ENCODE measurements at regions not wholly inside any gene's neighbourhood (a gene's known extent, or its start where the extent isn't known, plus 50 kb on each side); places are given as distances from the start of the nearest gene placed in this dataset.

GRCh38 chr5:87653242-87653641 is 240.5 kb upstream of the CCNH start (continued):
- TF ChIP-seq ZNF280A (IDR thresholded peaks at IDR 0.05; ENCODE audit: low read depth, partially characterized antibody) (no peak), ZNF124 (CRISPR knock-in tag; IDR thresholded peaks at IDR 0.05) (no peak)

DNA sequence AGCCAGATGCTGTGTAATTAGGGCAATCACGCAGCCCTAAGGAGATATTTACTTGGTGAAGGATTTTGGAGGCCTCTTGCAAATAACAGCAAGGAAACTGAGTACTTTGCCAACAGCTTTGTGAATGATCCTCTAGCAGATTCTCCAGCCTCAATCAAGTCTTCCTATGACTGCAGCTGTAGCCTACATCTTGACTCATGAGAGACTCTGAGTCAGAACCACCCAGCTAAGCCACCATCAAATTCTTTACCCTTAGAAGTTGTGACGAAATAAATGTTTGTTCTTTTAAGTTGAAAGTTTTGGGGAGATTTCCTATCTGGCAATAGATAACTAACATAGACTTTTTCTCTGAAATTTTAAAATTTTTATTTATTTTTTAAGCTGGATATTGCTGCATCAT is 237.6 kb upstream of the CCNH start:
- no peak for FAIRE-seq
- no TSS peak for BruUV-seq (replicated peaks)
- ChIA-PET CTCF (ENCODE audit: low intra/inter-chr PET ratio) (no interaction called here), POLR2A (no interaction called here)
- no peaks in the 10 kb centered on the region for H3K9me1 ChIP-seq (ENCODE audit: control insufficient read depth, insufficient read depth, low read length)
- no peaks in the 10 kb centered on the region for H4K20me1 ChIP-seq (replicated peaks; ENCODE audit: control insufficient read depth, insufficient read depth, low read length)
- no peaks in the 10 kb centered on the region for H3K27me3 ChIP-seq (ENCODE audit: control insufficient read depth in 2 of 2, insufficient read depth in 2 of 2, low read length in 2 of 2)
- H2AFZ ChIP-seq (ENCODE audit: low read depth, low read length), result no peak overlapping the region
- no peak for DNase-seq (ENCODE audit: extremely low read depth in 1 of 4, low spot score in 3 of 4)
- no peaks in the 10 kb centered on the region for H3K4me1 ChIP-seq (replicated peaks in 1 of 2; ENCODE audit: control insufficient read depth in 2 of 2, insufficient read depth in 2 of 2, low read length in 2 of 2)
- no peaks in the 10 kb centered on the region for H3K36me3 ChIP-seq (ENCODE audit: control insufficient read depth, insufficient read depth, low read length)
- H3K4me3 ChIP-seq, result no peak overlapping the region
- TF ChIP-seq MCM5 (IDR thresholded peaks at IDR 0.05; ENCODE audit: low read depth) (no peak), CREB3 (tag; conservative IDR thresholded peaks at IDR 0.05; ENCODE audit: low read depth) (no peak), HOMEZ (CRISPR knock-in tag; IDR thresholded peaks at IDR 0.05) (no peak)
- TF ChIP-seq, protein P1, sequence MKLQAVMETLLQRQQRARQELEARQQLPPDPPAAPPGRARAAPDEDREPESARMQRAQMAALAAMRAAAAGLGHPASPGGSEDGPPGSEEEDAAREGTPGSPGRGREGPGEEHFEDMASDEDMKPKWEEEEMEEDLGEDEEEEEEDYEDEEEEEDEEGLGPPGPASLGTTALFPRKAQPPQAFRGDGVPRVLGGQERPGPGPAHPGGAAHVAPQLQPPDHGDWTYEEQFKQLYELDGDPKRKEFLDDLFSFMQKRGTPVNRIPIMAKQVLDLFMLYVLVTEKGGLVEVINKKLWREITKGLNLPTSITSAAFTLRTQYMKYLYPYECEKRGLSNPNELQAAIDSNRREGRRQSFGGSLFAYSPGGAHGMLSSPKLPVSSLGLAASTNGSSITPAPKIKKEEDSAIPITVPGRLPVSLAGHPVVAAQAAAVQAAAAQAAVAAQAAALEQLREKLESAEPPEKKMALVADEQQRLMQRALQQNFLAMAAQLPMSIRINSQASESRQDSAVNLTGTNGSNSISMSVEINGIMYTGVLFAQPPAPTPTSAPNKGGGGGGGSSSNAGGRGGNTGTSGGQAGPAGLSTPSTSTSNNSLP (IDR thresholded peaks at IDR 0.05; ENCODE audit: borderline replicate concordance, low read depth, low read length), result no peak
- intact Hi-C loops (cut with micrococcal nuclease), result no loop called here
- H3K4me2 ChIP-seq (ENCODE audit: insufficient read depth, low read length), result no peak overlapping the region
- no peaks in the 10 kb centered on the region for H3K9me3 ChIP-seq (replicated peaks; ENCODE audit: control insufficient read depth, insufficient read depth, low read depth, low read length)
- H3K9ac ChIP-seq (ENCODE audit: insufficient read depth in 1 of 2, low read depth in 2 of 2, low read length in 2 of 2), result no peak overlapping the region
- in situ Hi-C loops (cut with MboI), result no loop called here
- ATAC-seq, result no peak
- H3K79me2 ChIP-seq (ENCODE audit: control insufficient read depth, insufficient read depth, low read length), result no peaks in the 10 kb centered on the region
- 0% methylated on average over 2 of the region's 2 CpGs for WGBS (ENCODE audit: insufficient coverage, low coverage, missing lambda C conversion rate)
- H3K27ac ChIP-seq (ENCODE audit: extremely low read depth, low read depth, low read length), result no peak overlapping the region

Measured in K562 (cell line).